HL-60 (cell line): ENCODE measurements at regions not wholly inside any gene's neighbourhood (a gene's known extent, or its start where the extent isn't known, plus 50 kb on each side); places are given as distances from the start of the nearest gene placed in this dataset.

Experiments used
- DNase-seq, 2 experiments: peaks; one replicate each; pipeline ENCODE4 v3.0.0-alpha.2; 2010 to 2020; ENCODE audit warnings: low read depth in 1 of 2, low spot score in 1 of 2
- H3K27ac ChIP-seq: fragments of 250-450 bp; sonication (Bioruptor Pico); replicated peaks from 2 replicates; pipeline ENCODE4 v1.5.1; 2020; ENCODE audit warnings: mild to moderate bottlenecking, moderate library complexity
- H3K27me3 ChIP-seq: fragments of 250-450 bp; sonication (Bioruptor Pico); 2 replicates; pipeline ENCODE4 v1.5.1; 2021; ENCODE audit warnings: mild to moderate bottlenecking, moderate library complexity; ENCODE audit not compliant: insufficient read depth, poor library complexity, severe bottlenecking
- H3K4me3 ChIP-seq: replicated peaks from 2 replicates; pipeline ENCODE4 v1.5.1; 2011; ENCODE audit warnings: mild to moderate bottlenecking, control low read depth, low read length; ENCODE audit not compliant: insufficient read depth
- CTCF ChIP-seq: IDR thresholded peaks from one replicate; pipeline ENCODE4 v1.5.1; 2011; ENCODE audit warnings: low read length, control low read depth, inconsistent platforms; ENCODE audit not compliant: insufficient read depth
- GABPA ChIP-seq: IDR thresholded peaks from 2 replicates; pipeline ENCODE4 v1.6.1; 2012; ENCODE audit warnings: low read depth
- POLR2AphosphoS5 ChIP-seq: IDR thresholded peaks from 2 replicates; pipeline ENCODE4 v1.6.1; 2012; ENCODE audit warnings: low read depth
- REST ChIP-seq: IDR thresholded peaks from 2 replicates; pipeline ENCODE4 v1.6.1; 2012; ENCODE audit warnings: low read depth; ENCODE audit not compliant: insufficient replicate concordance
- SPI1 ChIP-seq: IDR thresholded peaks from 2 replicates; pipeline ENCODE4 v1.6.1; 2012; ENCODE audit warnings: low read depth, mild to moderate bottlenecking, borderline replicate concordance

- TF ChIP-seq REST (no peak), POLR2AphosphoS5 (no peak), GABPA (no peak), CTCF (no peak), SPI1 (no peak)
- no peak for DNase-seq
- Histone ChIP-seq H3K27me3 (no peaks in the 10 kb centered on the region), H3K4me3 (no peak overlapping the region), H3K27ac (no peak overlapping the region)
These were observed 384.5 kb downstream of the SMOC2 start for GRCh38 chr6:168825226-168826077.

- TF ChIP-seq GABPA (no peak), REST (no peak), CTCF (no peak), SPI1 (no peak), POLR2AphosphoS5 (no peak)
- no peaks in the 10 kb centered on the region for H3K27me3 ChIP-seq
- H3K4me3 ChIP-seq: no peak overlapping the region
- H3K27ac ChIP-seq: no peak overlapping the region
- no peak for DNase-seq
These were observed 382.6 kb downstream of the SMOC2 start for GRCh38 chr6:168823397-168824212.

GRCh38 chr6:168822376-168822775, 381.4 kb downstream of the SMOC2 start:
- no peak overlapping the region for H3K4me3 ChIP-seq
- TF ChIP-seq GABPA (no peak), POLR2AphosphoS5 (no peak), REST (no peak)

More at GRCh38 chr6:168822376-168822775, 381.4 kb downstream of the SMOC2 start:
- no peak overlapping the region for H3K27ac ChIP-seq
- no peak for DNase-seq
- H3K27me3 ChIP-seq: no peaks in the 10 kb centered on the region
